ES-I3 (cell line): ENCODE measurements at regions not wholly inside any gene's neighbourhood (a gene's known extent, or its start where the extent isn't known, plus 50 kb on each side); places are given as distances from the start of the nearest gene placed in this dataset.
"Not testable (repeated sequence)": the region's sequence is repeated elsewhere in the genome, so short reads cannot be mapped to it uniquely, and the experiment has no call there.

Source experiments
- H3K36me3 ChIP-seq: 2 replicates; pipeline ENCODE4 v1.6.1; 2013; ENCODE audit warnings: mild to moderate bottlenecking, low read length, control low read depth, moderate library complexity; ENCODE audit not compliant: insufficient read depth
- H3K4me1 ChIP-seq: 2 replicates; pipeline ENCODE4 v1.6.1; 2013; ENCODE audit warnings: mild to moderate bottlenecking, control low read depth, low read length; ENCODE audit not compliant: insufficient read depth
- H3K9ac ChIP-seq: 2 replicates; pipeline ENCODE4 v1.6.1; 2013; ENCODE audit warnings: low read depth, mild to moderate bottlenecking, low read length, moderate library complexity
- H3K9me3 ChIP-seq: 2 replicates; pipeline ENCODE4 v1.6.1; 2013; ENCODE audit warnings: mild to moderate bottlenecking, low read length, moderate library complexity; ENCODE audit not compliant: control insufficient read depth, insufficient read depth

DNA sequence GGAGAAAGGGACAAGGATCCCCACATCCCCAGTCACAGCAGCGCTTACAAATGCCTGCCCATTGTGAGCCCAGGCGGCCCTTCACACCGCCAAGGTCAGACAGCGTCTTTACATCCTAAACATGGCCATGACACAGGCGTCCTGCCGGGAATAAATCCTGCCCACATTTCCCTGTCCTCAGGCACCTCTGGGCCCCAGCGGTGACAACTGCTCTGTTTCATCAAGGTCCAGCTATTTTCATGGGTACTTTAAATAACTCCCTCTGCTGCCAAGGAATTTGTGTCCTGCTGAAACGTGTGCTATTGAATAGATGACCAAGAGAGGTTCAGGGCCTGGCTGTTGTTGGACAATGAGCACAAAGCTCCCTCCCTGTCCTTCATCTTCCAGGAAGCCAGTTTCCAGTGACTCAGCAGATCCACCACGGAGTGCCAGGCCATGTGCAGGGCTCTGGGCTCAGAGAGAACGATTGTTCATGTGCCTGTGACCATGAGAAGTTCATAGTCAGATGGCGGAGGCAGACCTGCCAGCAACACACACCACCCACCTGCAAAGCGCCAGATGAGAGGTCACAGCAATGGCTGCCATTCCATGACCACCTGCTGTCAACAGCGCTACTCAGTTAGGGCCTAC lies 195.8 kb downstream of the MATN1 start:
- H3K36me3 ChIP-seq = no peaks in the 10 kb centered on the region
- H3K9me3 ChIP-seq = no peaks in the 10 kb centered on the region
- H3K9ac ChIP-seq = no peak overlapping the region
- peaks cover 7% of the 10 kb centered on the region; the same call in 1 of the 2 replicates for H3K4me1 ChIP-seq

DNA sequence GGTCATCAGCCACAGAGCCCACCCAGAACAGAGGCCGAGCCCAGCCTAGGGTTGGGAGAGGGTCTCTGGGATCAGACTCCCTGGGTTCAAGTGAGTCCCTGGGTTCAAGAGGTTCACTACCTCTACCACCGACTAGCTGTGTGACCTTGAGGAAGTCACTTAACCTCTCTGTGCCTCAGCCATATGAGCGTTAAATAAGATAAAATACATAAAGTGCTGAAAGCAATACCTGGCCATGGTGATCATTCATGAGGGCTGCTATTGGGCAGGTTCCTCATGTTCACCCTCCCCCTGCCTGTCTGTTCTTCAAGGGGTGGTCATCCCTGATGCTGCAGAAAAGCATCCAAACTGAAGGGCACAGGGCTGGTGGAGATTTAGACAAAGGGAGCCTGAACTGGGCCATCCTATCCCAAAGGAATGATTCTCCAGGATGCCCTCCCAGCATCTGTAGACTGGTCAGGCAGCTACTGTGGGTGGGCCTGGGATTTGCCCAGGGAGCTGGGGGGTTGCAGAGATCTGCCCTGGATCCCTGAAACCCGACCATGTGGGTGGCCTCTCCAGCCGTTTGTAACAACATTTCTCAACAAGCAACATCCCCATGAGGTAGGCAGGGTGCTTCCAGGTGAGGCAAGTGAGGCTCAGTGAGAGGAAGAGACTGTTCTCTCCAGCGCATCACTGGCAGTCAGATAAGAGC lies 196.6 kb downstream of the MATN1 start:
- no peaks in the 10 kb centered on the region for H3K9me3 ChIP-seq
- peaks cover 7% of the 10 kb centered on the region; the same call in 1 of the 2 replicates for H3K4me1 ChIP-seq
- H3K36me3 ChIP-seq = no peaks in the 10 kb centered on the region
- H3K9ac ChIP-seq = no peak overlapping the region

DNA sequence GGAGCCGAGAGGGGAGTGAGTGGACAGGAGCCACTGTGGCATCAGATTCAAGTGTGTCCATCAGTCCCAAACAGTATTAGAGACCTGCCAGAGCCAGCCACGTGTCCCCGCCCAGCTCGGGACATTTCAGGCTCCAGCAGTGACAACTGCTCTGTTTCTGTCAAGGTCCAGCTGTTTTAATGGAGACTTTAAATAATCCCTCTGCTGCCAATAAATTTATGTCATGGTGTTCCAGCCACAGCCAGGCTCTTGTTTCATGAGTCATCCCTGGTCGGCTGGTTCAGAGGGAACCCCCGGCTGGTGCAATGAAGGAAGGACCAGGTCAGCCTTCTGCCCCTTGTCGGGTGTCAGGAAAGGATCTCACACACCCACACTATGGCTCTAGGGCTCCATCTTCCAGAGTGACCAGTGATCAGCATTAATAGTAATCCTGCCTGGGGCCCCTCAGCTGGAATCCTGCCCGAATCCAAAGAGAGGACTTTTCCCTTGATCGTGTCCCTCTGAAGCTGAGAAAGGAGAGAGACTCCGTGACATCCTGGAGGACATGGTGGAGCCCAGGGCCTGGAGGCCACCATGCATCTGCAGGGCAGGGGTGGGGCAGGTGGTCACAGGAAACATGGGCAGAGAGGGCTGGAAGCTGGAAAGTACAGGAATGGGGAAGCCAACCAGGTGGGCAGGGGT lies 197.3 kb downstream of the MATN1 start:
- Histone ChIP-seq H3K9ac (no peak overlapping the region), H3K4me1 (peaks cover 7% of the 10 kb centered on the region; the same call in 1 of the 2 replicates), H3K9me3 (no peaks in the 10 kb centered on the region), H3K36me3 (no peaks in the 10 kb centered on the region)

DNA sequence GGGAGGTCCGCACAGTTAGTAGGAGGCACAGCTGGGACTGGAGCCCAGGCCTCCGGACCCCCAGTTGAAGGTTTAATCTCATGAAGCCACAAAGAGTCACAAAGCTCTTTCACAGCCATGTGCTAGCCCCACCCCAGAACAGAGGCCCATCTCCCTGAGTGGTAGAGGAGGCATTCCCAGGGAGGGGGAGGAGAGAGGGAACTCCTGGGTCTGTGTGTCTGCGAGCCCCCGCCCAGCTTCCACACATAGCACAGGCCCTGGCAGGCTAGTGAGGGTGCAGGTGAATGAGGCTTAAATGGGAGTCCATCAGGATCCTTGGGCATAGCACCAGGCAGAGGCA lies 197.8 kb downstream of the MATN1 start:
- H3K9me3 ChIP-seq = no peaks in the 10 kb centered on the region
- no peak overlapping the region for H3K9ac ChIP-seq
- no peaks in the 10 kb centered on the region for H3K36me3 ChIP-seq
- H3K4me1 ChIP-seq = peaks cover 7% of the 10 kb centered on the region; the same call in 1 of the 2 replicates

DNA sequence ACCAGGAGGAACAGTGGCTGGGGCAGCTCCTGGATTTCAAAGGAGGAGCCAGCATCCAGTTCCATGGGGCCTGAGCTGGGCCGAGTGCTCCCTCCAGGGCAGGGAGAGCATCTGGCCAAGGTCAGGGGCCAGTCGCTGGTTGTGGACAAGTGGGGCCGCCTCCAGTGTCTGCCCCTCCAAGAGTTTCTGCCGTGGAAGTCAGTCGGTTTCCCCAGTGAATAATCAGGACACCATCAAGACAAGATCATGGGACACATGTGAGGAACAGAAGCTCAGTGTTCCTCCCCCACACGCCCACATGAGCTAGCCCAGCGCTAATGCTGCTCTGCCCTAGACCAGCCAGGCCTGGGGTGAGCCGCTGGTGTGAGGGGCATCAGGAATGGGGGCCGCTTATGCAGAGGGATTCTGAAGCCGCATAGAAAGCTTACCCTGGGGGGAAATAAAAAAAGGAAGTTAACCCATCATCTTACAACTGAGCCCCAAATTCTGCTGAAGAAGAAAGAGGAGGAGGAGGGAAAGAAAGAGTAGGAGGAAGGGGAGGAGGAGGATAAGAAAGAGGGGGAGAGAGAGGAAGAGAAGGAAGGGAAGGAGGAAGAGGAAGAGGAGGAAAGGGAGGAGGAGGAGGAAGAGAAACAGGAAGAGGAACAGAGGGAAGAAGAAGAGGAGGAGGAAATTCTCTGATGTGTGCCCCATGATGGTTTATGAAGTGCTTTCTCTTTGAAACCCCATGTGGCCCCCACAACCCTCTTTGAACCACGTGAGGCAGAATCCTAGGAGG lies 198.4 kb downstream of the MATN1 start:
- peaks cover 7% of the 10 kb centered on the region; the same call in 1 of the 2 replicates for H3K4me1 ChIP-seq

DNA sequence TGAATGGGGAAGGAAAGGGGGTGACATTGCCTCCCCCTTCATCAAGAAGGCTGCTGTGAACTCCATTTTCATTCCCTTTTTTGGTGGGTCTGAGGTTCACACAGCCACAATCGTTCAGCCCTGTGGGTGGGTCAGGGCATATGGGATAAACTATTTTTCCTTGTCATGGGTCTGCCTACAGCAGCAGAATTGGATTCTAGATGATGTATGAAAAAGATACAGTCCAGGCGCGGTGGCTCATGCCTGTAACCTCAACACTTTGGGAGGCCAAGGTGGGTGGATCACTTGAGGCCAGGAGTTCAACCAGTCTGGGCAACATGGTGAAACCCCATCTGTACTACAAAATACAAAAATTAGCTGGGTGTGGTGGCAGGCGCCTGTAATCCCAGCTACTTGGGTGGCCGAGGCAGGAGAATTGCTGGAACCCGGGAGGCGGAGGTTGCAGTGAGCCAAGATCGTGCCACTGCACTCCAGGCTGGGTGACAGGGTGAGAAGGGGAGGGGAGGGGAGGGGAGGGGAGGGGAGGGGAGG lies 199.3 kb downstream of the MATN1 start:
- not testable (repeated sequence) for H3K4me1 ChIP-seq, H3K9me3 ChIP-seq, H3K9ac ChIP-seq, H3K36me3 ChIP-seq

More for the DNA sequence above, 198.4 kb downstream of the MATN1 start:
- no peak overlapping the region for H3K9ac ChIP-seq
- no peaks in the 10 kb centered on the region for H3K36me3 ChIP-seq
- no peaks in the 10 kb centered on the region for H3K9me3 ChIP-seq

DNA sequence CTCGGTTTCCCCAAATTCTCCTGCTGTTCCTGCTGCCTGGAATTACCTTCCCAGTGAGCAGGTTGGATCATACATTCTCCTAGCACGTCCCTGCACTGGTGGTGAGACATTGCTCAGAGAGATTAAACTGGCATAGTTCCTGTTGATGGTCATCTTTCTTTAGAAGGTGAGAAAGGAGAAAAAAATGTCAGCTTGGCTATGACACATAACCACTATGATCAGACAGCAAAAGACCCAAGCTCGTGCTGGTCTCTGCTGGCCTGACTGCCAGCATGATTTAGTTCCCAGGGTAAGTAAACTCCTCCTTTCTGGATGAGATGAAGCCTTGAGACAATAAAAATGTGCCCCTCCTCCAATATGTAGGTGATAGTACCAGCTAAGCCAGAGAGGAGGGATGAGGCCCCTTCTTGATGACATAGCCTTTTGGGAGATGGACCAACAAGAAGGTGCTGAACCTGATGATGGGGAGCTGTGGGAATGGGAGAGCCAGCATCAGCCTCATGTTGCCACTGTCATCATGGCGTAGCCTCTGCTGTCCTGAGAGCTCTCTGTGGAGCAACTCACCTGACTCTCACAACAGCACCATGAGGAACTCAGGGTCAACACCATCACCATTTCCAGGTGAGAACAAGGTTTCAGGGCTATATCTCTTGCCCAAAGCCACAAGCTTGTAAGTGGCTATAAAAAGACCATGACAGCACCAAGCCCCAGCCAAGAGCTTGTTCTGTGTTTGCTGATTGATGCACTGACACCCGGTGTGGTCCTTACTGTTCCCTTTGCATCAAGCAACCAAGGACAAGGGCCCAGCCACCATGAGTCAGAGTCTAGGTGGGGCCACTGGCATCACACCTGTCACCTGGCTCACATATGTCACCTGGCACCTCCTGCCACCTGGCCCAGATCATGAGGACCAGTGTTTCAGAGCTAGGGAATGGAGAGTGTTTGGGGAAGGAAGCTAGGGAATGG lies 200.0 kb downstream of the MATN1 start:
- H3K4me1 ChIP-seq = peaks cover 7% of the 10 kb centered on the region; the same call in 1 of the 2 replicates
- no peak overlapping the region for H3K9ac ChIP-seq
- no peaks in the 10 kb centered on the region for H3K36me3 ChIP-seq
- H3K9me3 ChIP-seq = no peaks in the 10 kb centered on the region

DNA sequence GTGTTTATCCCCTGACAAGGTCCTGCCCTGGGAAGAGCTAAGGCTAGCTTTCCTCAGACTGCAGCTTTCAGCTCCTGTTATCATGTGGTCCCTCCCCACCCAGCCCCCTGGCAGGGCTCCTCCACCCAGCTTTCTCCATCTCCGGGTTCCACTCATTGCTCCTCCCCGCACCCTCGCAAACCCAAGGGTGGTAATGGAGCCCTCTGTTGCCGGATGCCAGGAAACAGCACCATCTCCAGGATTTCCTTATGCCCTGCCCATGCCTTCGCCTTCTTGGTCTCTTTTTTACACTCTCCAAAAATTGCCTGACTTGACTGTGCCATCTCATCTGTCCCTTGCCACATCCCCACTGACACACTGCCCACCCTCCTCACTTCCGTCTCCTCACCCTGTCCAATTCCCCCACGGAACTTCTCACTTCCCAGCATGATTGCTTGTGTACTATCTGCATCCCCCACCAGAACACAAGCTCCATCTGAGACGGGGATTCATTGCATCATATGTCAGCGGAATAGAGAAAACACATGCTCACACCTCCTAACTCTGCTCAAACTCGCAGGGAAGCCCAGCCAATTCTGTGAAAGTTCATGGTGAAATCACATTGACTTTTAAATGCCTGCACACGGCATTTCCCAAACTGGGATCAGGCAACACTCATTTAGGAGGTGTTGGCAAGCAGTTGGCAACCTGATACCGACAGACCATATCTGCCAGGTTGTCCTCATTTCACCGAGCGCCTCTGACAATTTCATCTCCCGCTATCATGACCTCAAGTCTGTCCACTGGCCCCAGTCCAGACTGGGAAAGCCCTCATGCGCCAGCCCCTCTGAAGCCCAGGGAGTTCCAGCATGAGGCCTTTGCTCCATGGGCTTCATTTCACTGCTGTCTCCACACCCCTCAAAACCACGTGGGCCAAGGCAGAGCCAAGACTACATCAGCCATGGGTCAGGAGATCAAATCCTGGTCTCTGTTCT lies 201.1 kb downstream of the MATN1 start:
- Histone ChIP-seq H3K9ac (no peak overlapping the region), H3K4me1 (peaks cover 7% of the 10 kb centered on the region; the same call in 1 of the 2 replicates), H3K36me3 (no peaks in the 10 kb centered on the region), H3K9me3 (no peaks in the 10 kb centered on the region)

DNA sequence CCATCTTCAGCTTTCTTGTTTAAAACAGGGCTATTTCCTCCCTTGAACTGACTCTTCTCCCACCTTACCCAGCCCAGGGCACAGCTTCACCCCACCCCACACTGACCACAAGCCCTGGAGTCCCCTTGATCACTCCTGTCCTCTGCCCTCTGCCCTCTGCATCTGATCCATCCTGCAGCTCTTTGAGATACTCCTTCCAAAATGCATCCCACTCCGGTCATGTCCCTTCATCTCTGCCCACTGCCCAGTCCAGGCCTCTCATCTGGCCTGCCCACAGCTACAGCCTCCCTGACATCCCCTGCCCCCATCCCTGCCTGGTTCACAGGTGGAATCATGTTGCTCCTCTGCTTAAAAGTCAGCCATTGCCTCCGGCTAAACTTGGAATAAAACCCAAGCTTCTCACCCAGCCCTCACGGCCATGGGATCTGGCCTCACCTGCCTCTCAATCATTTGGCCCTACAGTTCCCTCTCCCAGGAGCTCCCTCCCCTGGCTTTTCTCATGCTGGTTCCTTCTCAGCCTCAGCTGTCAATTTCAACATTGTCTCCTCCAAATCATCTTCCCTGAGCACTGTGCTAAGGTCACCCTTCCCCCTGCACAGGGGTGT lies 202.0 kb downstream of the MATN1 start:
- Histone ChIP-seq H3K9ac (no peak overlapping the region), H3K36me3 (no peaks in the 10 kb centered on the region), H3K4me1 (peaks cover 7% of the 10 kb centered on the region; the same call in 1 of the 2 replicates), H3K9me3 (no peaks in the 10 kb centered on the region)

DNA sequence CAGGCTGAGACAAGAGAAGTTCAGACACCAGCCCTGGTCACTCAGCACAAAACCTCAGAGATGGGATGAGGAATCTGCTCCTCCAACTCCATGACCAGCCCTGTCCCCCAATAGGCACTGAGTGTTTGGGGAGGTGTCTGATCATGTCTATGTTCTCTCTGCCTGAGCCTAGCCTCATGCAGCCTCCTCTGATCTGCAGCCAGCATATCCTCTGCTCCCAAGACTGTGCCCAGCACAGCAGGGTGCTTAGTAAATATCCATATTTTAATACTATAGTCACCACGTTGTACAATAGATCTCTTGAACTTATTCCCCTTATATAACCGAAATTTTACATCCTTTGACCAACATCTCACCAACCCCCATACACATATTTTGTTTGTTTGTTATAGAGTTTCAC lies 202.9 kb downstream of the MATN1 start:
- no peaks in the 10 kb centered on the region for H3K36me3 ChIP-seq
- H3K9me3 ChIP-seq = no peaks in the 10 kb centered on the region
- H3K4me1 ChIP-seq = no peaks in the 10 kb centered on the region; the same call in 1 of the 2 replicates
- no peak overlapping the region for H3K9ac ChIP-seq

DNA sequence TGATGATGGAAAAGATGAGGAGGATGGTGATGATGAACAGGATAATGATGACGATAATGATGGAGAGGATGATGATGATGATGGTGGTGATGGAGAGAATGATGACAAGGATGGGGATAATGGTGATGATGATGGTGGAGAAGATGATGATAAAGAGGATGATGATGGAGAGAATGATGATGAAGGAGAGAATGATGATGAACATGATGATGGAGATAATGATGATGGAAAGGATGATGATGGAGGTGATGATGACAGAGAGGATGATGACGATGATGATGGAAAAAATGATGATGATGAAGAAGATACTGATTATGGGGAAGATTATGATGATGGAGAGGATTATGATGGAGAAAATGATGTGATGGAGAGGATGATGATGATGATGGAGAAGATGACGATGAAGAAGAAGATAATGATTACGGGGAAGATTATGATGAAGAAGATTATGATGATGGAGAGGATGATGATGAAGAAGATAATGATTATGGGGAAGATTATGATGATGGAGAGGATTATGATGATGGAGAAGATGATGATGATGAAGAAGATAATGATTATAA lies 204.1 kb downstream of the MATN1 start:
- no peaks in the 10 kb centered on the region for H3K36me3 ChIP-seq
- H3K4me1 ChIP-seq = no peaks in the 10 kb centered on the region
- H3K9ac ChIP-seq = no peak overlapping the region
- H3K9me3 ChIP-seq = no peaks in the 10 kb centered on the region

DNA sequence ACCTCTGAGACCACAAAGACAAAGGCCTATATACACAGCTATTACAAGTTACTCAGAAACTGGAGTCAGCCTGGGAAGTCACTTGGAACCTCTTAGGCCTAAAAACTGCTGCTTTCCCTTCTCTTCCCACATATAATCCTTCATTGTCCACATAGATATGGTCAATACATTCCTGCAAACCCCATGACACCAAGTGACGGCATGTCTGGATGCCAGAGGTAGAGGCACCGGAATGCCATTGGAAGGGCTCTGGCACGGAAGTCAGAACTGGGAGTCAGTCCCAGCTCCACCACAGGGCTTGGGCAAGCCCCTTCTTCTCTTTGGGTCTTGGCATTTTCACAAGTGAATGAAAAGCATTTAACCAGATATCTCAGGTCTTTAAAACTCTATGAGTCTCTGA lies 204.7 kb downstream of the MATN1 start:
- Histone ChIP-seq H3K9me3 (no peaks in the 10 kb centered on the region), H3K4me1 (no peaks in the 10 kb centered on the region; the same call in 1 of the 2 replicates), H3K9ac (no peak overlapping the region), H3K36me3 (no peaks in the 10 kb centered on the region)
